ENCODE measurements at regions not wholly inside any gene's neighbourhood (a gene's known extent, or its start where the extent isn't known, plus 50 kb on each side); places are given as distances from the start of the nearest gene placed in this dataset.

DNA sequence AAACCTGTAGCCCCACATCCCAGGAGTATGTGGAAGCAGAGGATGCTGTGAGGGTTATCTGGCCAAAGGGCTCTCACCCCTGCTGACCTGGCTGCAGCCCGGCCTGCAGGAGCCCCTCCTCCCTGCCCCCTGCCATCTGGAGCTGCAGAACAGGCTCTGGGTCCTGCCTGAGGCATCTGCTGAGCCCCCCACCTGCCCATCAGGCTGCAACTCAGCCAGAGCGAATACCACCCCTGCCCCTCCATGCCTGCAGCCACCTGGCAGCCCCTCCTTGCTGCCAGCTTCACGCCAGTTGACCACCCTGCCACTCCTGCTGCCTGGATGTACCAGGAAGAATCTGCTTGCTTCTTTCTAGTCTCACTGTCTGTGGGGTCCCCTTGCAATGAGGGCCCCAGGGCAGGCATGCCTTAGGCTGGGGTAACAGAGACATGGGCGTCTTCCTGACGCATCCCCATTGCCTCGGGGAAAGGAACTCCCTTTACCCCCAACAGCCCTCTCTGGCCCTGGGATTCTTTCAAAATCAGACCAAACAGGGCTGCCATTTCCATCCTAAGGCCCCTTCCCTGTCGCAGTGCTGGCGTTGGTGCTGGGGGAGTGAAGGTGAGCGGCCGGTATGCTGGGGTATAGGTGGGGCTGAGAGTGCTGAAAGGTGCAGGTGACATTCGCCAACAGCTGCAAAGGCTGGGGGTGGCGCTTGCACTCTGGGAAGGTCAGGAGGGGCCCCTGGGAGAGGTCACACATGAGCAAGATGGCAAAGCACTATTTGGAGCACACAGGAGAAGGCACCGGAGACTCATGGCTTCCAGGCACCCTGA is 1334.6 kb downstream of the TBC1D22A start:
- H3K4me3 ChIP-seq, result no peak overlapping the region
- intact Hi-C loops (cut with DNase I), result no loop called here
- no peaks in the 10 kb centered on the region for H3K36me3 ChIP-seq (ENCODE audit: insufficient read depth in 1 of 2, low read depth in 1 of 2)
- TF ChIP-seq, protein P1, sequence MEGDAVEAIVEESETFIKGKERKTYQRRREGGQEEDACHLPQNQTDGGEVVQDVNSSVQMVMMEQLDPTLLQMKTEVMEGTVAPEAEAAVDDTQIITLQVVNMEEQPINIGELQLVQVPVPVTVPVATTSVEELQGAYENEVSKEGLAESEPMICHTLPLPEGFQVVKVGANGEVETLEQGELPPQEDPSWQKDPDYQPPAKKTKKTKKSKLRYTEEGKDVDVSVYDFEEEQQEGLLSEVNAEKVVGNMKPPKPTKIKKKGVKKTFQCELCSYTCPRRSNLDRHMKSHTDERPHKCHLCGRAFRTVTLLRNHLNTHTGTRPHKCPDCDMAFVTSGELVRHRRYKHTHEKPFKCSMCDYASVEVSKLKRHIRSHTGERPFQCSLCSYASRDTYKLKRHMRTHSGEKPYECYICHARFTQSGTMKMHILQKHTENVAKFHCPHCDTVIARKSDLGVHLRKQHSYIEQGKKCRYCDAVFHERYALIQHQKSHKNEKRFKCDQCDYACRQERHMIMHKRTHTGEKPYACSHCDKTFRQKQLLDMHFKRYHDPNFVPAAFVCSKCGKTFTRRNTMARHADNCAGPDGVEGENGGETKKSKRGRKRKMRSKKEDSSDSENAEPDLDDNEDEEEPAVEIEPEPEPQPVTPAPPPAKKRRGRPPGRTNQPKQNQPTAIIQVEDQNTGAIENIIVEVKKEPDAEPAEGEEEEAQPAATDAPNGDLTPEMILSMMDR (IDR thresholded peaks at IDR 0.05), result no peak
- ATAC-seq (no peak), DNase-seq (no peak)
- WGBS, 3 donors, result 55 to 62% (median 55%) methylated on average over 13 of the region's 13 CpGs
- peaks cover 0 to 30% (median 0%) of the 10 kb centered on the region in 3 donors for H3K27me3 ChIP-seq (ENCODE audit: insufficient read depth in 3 of 3, low read length in 2 of 3)
- H3K27ac ChIP-seq, result no peak overlapping the region
- no peaks in the 10 kb centered on the region for H3K9me3 ChIP-seq
- H3K4me1 ChIP-seq, result no peaks in the 10 kb centered on the region

DNA sequence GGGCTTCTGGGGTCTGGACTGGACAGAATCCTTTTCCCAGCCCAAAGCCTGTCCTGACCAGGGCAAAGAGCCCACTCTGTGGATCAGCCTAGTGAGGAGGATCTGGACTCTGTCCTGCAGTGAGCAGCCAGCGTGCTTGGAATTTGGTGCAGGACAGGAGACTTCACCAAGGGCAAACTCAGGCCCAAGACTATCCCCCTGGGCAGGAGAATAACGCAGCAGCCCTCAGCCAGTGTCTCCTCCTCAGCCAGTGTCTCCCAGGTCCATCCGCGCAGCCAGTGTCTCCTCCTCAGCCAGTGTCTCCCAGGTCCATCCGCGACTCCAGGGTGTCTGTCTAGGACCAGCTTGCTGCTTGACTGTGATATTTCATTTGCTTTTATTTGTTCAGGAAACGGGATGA is 1334.0 kb downstream of the TBC1D22A start:
- Histone ChIP-seq H3K9me3 (no peaks in the 10 kb centered on the region), H3K4me1 (no peaks in the 10 kb centered on the region), H3K4me3 (no peak overlapping the region), H3K27me3 (ENCODE audit: insufficient read depth in 3 of 3, low read length in 2 of 3) (peaks cover 0 to 35% (median 0%) of the 10 kb centered on the region in 3 donors), H3K27ac (no peak overlapping the region), H3K36me3 (ENCODE audit: insufficient read depth in 1 of 2, low read depth in 1 of 2) (no peaks in the 10 kb centered on the region)
- ATAC-seq, result no peak
- 64 to 75% (median 67%) methylated on average over 7 of the region's 7 CpGs for WGBS, 3 donors
- intact Hi-C loops (cut with DNase I), result no loop called here
- TF ChIP-seq, protein P1 (IDR thresholded peaks at IDR 0.05), result no peak
- DNase-seq, result no peak

DNA sequence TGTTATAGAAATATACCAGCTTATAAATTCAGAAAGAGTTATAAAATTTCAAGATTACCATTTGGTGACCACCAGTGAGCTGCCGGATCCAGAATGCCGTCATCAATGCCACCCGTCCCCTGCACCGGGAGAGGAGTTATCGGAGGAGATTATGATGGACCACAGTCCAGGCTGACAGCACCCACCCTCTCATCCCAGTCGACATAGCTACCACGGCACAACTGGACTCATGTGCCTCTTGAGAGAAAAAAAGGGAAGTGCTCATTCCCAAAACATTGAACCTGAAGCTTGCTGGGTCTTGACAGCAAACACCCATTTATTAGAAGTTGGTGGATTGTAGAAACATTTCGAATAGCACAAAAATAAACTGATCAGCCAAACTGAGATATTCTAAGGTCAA is 1331.5 kb downstream of the TBC1D22A start:
- 80 to 87% (median 87%) methylated on average over 8 of the region's 8 CpGs for WGBS, 3 donors
- Histone ChIP-seq H3K4me3 (no peak overlapping the region), H3K4me1 (no peaks in the 10 kb centered on the region), H3K27me3 (ENCODE audit: insufficient read depth in 3 of 3, low read length in 2 of 3) (peaks cover 0 to 30% (median 0%) of the 10 kb centered on the region in 3 donors), H3K36me3 (ENCODE audit: insufficient read depth in 1 of 2, low read depth in 1 of 2) (no peaks in the 10 kb centered on the region), H3K27ac (no peak overlapping the region), H3K9me3 (no peaks in the 10 kb centered on the region)
- intact Hi-C loops (cut with DNase I), result no loop called here
- ATAC-seq (no peak), DNase-seq (no peak)
- TF ChIP-seq, protein P1 (IDR thresholded peaks at IDR 0.05), result no peak

DNA sequence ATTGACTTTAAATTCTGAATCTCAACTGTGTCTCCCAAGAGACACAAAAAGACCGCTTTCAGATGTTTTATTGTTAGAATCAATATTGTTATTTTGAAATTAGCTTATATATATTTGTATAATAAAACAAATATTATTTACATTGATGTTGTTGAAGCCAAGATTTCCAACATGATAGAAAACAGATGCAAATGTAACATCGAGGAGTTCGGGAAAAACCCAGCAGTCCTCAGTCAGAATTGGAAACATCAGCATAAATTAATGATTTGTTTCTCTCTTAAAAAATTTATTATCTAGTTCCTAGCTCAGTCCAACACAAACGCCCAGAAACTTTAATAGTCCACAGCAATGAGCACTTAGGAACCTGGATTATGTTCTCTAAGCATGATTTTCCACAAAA is 1330.4 kb downstream of the TBC1D22A start:
- no peak overlapping the region for H3K4me3 ChIP-seq
- peaks cover 0 to 34% (median 0%) of the 10 kb centered on the region in 3 donors for H3K27me3 ChIP-seq (ENCODE audit: insufficient read depth in 3 of 3, low read length in 2 of 3)
- DNase-seq (no peak), ATAC-seq (no peak)
- H3K4me1 ChIP-seq, result no peaks in the 10 kb centered on the region
- H3K36me3 ChIP-seq (ENCODE audit: insufficient read depth in 1 of 2, low read depth in 1 of 2), result no peaks in the 10 kb centered on the region
- H3K27ac ChIP-seq, result no peak overlapping the region
- no peaks in the 10 kb centered on the region for H3K9me3 ChIP-seq
- TF ChIP-seq, protein P1 (IDR thresholded peaks at IDR 0.05), result no peak
- WGBS, 3 donors, result 63 to 65% (median 64%) methylated on average over 4 of the region's 4 CpGs
- intact Hi-C loops (cut with DNase I), result no loop called here

All from psoas muscle (tissue), 7 donors.